ENCODE measurements at regions not wholly inside any gene's neighbourhood (a gene's known extent, or its start where the extent isn't known, plus 50 kb on each side); places are given as distances from the start of the nearest gene placed in this dataset.

DNA sequence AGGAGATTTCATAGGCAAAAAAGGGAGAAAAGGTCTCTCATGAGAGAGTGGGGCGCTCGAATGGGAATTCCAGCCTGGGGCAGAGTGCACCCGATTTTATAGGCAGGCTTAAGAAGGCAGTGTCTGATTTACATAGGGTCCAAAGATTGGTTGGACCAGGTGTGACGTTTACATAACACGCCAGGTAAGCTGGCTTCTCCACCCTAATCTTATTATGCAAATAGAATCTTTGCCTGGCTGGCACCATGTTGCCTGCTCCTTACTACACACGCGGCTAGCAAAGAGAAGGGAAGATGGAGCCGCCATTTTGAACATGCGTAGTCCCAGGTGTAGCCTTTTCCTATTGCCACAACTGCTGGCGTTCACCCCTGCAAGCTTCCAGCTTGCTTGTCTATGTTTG lies 103.7 kb downstream of the SLC16A1 start:
- DNase-seq (ENCODE audit: low spot score) = no peak
- H3K79me2 ChIP-seq (ENCODE audit: low read depth) = no peaks in the 10 kb centered on the region
- TF ChIP-seq EZH2phosphoT487 (IDR thresholded peaks at IDR 0.05) (no peak), EZH2 (IDR thresholded peaks at IDR 0.05) (no peak)
- TF ChIP-seq, protein P1, sequence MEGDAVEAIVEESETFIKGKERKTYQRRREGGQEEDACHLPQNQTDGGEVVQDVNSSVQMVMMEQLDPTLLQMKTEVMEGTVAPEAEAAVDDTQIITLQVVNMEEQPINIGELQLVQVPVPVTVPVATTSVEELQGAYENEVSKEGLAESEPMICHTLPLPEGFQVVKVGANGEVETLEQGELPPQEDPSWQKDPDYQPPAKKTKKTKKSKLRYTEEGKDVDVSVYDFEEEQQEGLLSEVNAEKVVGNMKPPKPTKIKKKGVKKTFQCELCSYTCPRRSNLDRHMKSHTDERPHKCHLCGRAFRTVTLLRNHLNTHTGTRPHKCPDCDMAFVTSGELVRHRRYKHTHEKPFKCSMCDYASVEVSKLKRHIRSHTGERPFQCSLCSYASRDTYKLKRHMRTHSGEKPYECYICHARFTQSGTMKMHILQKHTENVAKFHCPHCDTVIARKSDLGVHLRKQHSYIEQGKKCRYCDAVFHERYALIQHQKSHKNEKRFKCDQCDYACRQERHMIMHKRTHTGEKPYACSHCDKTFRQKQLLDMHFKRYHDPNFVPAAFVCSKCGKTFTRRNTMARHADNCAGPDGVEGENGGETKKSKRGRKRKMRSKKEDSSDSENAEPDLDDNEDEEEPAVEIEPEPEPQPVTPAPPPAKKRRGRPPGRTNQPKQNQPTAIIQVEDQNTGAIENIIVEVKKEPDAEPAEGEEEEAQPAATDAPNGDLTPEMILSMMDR (IDR thresholded peaks at IDR 0.05) = no peak
- Mint-ChIP-seq H3K4me1 (no peaks in the 10 kb centered on the region), H3K9me3 (no peaks in the 10 kb centered on the region), H3K27ac (no peak overlapping the region), H3K36me3 (no peaks in the 10 kb centered on the region), H3K27me3 (ENCODE audit: insufficient read depth, low read depth) (peaks cover 13% of the 10 kb centered on the region), H3K4me3 (no peak overlapping the region)
- H3K4me2 ChIP-seq = no peak overlapping the region
- no peak overlapping the region for H3K9ac ChIP-seq
- peaks cover 10% of the 10 kb centered on the region for H3F3A ChIP-seq (ENCODE audit: low read depth)
- no peak overlapping the region for H2AFZ ChIP-seq (replicated peaks)
- H3K4me1 ChIP-seq = no peaks in the 10 kb centered on the region
- H3K27me3 ChIP-seq = peaks cover 17% of the 10 kb centered on the region
- no peak overlapping the region for H3K4me3 ChIP-seq
- no peaks in the 10 kb centered on the region for H4K20me1 ChIP-seq (ENCODE audit: low read depth)
- H3K36me3 ChIP-seq = no peaks in the 10 kb centered on the region
- H3K27ac ChIP-seq = no peak overlapping the region
- no peaks in the 10 kb centered on the region for H3K9me3 ChIP-seq (ENCODE audit: low read depth)

DNA sequence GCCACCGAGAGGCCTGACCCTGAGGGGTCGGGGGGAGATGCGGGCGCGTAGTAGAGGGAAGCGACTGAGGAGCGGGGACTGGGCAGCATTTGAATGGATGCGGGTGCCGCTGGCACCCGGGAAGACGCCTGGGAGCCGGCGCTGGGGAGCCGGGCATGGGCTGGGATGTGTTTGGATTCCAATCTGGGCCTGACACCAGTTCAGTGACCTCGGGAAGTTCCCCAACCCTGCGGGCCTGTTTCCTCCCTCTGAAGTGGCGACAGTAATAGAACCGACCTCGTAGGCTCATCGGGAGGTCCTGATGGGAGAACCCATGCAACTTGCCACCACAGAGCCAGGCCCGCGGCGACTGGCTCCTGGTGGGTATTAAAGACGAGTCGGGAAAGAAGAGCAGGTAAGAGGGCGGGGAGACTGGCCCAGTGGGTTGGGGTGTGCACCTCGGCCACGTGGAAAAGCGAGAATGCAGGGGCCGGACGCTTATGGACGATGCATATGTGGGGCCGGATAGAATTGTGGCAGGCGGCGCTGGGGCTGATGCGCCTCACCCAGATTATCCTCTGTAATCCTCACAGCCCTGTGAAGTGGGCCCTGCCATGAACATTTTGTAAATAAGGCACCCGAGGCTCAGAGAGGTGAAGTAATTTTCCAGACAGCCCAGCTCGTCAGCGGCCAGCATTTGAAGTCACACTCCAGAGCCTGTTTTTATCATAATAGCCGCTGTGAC lies 105.8 kb downstream of the SLC16A1 start:
- Histone ChIP-seq H3K36me3 (no peaks in the 10 kb centered on the region), H2AFZ (replicated peaks) (peak overlapping the region; percentile 96), H3K9ac (no peak overlapping the region), H3K27me3 (peaks cover 17% of the 10 kb centered on the region), H3K4me2 (peak overlapping the region; percentile 75), H3K4me1 (no peaks in the 10 kb centered on the region), H3K79me2 (ENCODE audit: low read depth) (no peaks in the 10 kb centered on the region), H3K27ac (no peak overlapping the region), H3K4me3 (peak overlapping the region; percentile 39), H3F3A (ENCODE audit: low read depth) (peaks cover 14% of the 10 kb centered on the region), H3K9me3 (ENCODE audit: low read depth) (no peaks in the 10 kb centered on the region), H4K20me1 (ENCODE audit: low read depth) (no peaks in the 10 kb centered on the region)
- Mint-ChIP-seq H3K27me3 (ENCODE audit: insufficient read depth, low read depth) (peaks cover 12% of the 10 kb centered on the region), H3K27ac (no peak overlapping the region), H3K4me3 (no peak overlapping the region), H3K4me1 (no peaks in the 10 kb centered on the region), H3K36me3 (no peaks in the 10 kb centered on the region), H3K9me3 (no peaks in the 10 kb centered on the region)
- TF ChIP-seq, protein P1 (IDR thresholded peaks at IDR 0.05) = no peak
- TF ChIP-seq EZH2 (IDR thresholded peaks at IDR 0.05) (no peak), EZH2phosphoT487 (IDR thresholded peaks at IDR 0.05) (no peak)
- no peak for DNase-seq (ENCODE audit: low spot score)

GRCh38 chr1:112849425-112850033 lies 106.5 kb downstream of the SLC16A1 start:
- Histone ChIP-seq H3K36me3 (no peaks in the 10 kb centered on the region), H4K20me1 (ENCODE audit: low read depth) (no peaks in the 10 kb centered on the region), H3K4me2 (peak overlapping the region; percentile 75), H2AFZ (replicated peaks) (peak overlapping the region; percentile 96), H3K4me1 (no peaks in the 10 kb centered on the region), H3F3A (ENCODE audit: low read depth) (peaks cover 14% of the 10 kb centered on the region), H3K79me2 (ENCODE audit: low read depth) (no peaks in the 10 kb centered on the region), H3K4me3 (peak overlapping the region; percentile 39), H3K9ac (no peak overlapping the region), H3K9me3 (ENCODE audit: low read depth) (no peaks in the 10 kb centered on the region), H3K27ac (no peak overlapping the region), H3K27me3 (peaks cover 17% of the 10 kb centered on the region)
- Mint-ChIP-seq H3K9me3 (no peaks in the 10 kb centered on the region), H3K27me3 (ENCODE audit: insufficient read depth, low read depth) (peaks cover 12% of the 10 kb centered on the region), H3K4me1 (no peaks in the 10 kb centered on the region), H3K4me3 (no peak overlapping the region), H3K36me3 (no peaks in the 10 kb centered on the region), H3K27ac (no peak overlapping the region)
- TF ChIP-seq, protein P1 (IDR thresholded peaks at IDR 0.05) = no peak
- no peak for TF ChIP-seq EZH2 (IDR thresholded peaks at IDR 0.05)
- no peak for TF ChIP-seq EZH2phosphoT487 (IDR thresholded peaks at IDR 0.05)
- peak; percentile 67 for DNase-seq (ENCODE audit: low spot score)
